ENCODE measurements at regions not wholly inside any gene's neighbourhood (a gene's known extent, or its start where the extent isn't known, plus 50 kb on each side); places are given as distances from the start of the nearest gene placed in this dataset.

DNA sequence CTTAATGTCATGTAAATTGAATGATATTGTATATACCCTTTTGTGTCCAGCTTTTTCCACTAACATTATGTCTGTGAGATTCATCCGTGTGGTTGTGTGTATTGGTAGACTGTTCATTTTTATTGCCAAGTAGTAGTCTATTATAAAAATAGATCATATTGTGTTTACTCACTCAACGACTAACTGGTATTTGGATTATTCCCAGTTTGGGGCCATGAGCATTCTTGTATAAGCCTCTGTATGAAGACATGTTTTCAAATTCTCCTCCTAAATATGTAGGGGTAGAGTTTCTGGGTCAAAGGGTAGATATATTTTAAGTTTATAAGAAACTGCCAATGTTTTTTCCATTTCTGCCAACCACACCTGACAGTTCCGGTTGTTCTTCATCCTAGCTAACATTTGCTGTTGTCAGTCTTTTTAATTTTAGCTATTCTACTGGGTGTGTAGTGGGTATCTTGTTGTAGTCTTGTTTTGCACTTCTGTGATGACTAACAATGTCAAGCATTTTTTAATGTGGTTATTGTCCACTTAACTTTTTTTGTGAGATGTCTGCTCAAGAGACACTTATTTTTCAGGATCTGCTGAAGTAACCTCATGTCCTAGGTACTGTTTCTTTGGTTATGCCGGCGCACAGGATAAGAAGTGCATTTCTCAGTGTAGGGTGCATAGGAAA lies 93.2 kb downstream of the DACT1 start:
- Histone ChIP-seq H3K27ac (replicated peaks) (peak overlapping the region; percentile 14), H3K27me3 (ENCODE audit: low read depth) (no peaks in the 10 kb centered on the region), H3K4me1 (peaks cover 12% of the 10 kb centered on the region), H3K9me3 (replicated peaks) (no peaks in the 10 kb centered on the region), H3K4me3 (no peak overlapping the region), H3K36me3 (no peaks in the 10 kb centered on the region)
- intact Hi-C loops (cut with micrococcal nuclease): no loop called here
- TF ChIP-seq, protein P1, sequence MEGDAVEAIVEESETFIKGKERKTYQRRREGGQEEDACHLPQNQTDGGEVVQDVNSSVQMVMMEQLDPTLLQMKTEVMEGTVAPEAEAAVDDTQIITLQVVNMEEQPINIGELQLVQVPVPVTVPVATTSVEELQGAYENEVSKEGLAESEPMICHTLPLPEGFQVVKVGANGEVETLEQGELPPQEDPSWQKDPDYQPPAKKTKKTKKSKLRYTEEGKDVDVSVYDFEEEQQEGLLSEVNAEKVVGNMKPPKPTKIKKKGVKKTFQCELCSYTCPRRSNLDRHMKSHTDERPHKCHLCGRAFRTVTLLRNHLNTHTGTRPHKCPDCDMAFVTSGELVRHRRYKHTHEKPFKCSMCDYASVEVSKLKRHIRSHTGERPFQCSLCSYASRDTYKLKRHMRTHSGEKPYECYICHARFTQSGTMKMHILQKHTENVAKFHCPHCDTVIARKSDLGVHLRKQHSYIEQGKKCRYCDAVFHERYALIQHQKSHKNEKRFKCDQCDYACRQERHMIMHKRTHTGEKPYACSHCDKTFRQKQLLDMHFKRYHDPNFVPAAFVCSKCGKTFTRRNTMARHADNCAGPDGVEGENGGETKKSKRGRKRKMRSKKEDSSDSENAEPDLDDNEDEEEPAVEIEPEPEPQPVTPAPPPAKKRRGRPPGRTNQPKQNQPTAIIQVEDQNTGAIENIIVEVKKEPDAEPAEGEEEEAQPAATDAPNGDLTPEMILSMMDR (IDR thresholded peaks at IDR 0.05; ENCODE audit: borderline replicate concordance): no peak
- DNase-seq: no peak

DNA sequence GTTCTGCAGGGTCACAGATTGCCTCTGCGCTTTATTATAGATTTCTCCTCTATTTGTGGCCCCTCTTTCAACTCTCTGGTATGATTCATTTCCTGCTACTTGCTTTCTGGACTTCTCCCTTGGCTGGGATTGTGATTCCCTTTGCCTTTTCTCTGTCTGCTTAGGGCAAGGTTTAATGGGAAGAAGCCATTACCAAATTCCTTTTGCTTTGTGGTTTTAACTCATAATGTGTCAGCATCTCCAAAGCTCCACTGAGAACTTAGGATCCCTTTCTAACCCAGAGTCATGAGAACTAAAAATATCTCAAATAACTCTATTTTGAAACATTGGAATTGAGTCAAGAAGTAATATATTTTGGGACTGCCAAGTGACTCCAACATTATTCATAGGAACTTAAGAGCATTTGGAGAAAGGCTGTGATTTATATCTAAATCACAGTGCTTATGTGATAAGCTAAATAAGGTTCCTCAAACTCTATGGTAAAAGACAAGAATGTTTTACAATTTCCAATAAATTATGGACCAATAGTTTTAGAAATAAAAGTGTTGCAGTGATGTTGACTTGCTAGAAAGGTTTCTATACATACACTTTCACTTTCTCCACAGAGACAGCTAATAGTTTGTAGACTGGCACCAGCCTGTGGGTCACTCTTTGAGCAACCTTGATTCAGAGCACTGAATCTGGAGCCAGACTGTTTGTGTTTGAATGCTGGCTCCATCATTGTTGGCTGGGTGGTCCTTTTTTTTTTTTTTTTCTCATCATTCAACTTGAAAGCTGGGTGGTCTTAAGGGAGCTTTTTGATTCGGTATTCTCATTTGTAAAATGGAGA lies 93.9 kb downstream of the DACT1 start:
- Histone ChIP-seq H3K27ac (replicated peaks) (peak overlapping the region; percentile 14), H3K36me3 (no peaks in the 10 kb centered on the region), H3K4me3 (no peak overlapping the region), H3K4me1 (peaks cover 12% of the 10 kb centered on the region), H3K27me3 (ENCODE audit: low read depth) (no peaks in the 10 kb centered on the region), H3K9me3 (replicated peaks) (no peaks in the 10 kb centered on the region)
- no peak for DNase-seq
- intact Hi-C loops (cut with micrococcal nuclease): no loop called here
- TF ChIP-seq, protein P1 (IDR thresholded peaks at IDR 0.05; ENCODE audit: borderline replicate concordance): no peak

GRCh38 chr14:58732387-58732786 lies 94.6 kb downstream of the DACT1 start:
- Histone ChIP-seq H3K4me3 (no peak overlapping the region), H3K27ac (replicated peaks) (no peak overlapping the region), H3K4me1 (peaks cover 12% of the 10 kb centered on the region), H3K27me3 (ENCODE audit: low read depth) (no peaks in the 10 kb centered on the region), H3K36me3 (no peaks in the 10 kb centered on the region), H3K9me3 (replicated peaks) (no peaks in the 10 kb centered on the region)
- intact Hi-C loops (cut with micrococcal nuclease): no loop called here
- TF ChIP-seq, protein P1 (IDR thresholded peaks at IDR 0.05; ENCODE audit: borderline replicate concordance): no peak
- no peak for DNase-seq

GRCh38 chr14:58733451-58734208 lies 95.9 kb downstream of the DACT1 start:
- intact Hi-C loops (cut with micrococcal nuclease): no loop called here
- Histone ChIP-seq H3K27me3 (ENCODE audit: low read depth) (no peaks in the 10 kb centered on the region), H3K4me3 (no peak overlapping the region), H3K9me3 (replicated peaks) (no peaks in the 10 kb centered on the region), H3K4me1 (peaks cover 12% of the 10 kb centered on the region), H3K36me3 (no peaks in the 10 kb centered on the region), H3K27ac (replicated peaks) (no peak overlapping the region)
- TF ChIP-seq, protein P1 (IDR thresholded peaks at IDR 0.05; ENCODE audit: borderline replicate concordance): no peak
- no peak for DNase-seq

GRCh38 chr14:58735596-58735995 lies 97.8 kb downstream of the DACT1 start:
- TF ChIP-seq, protein P1 (IDR thresholded peaks at IDR 0.05; ENCODE audit: borderline replicate concordance): no peak
- H3K36me3 ChIP-seq: no peaks in the 10 kb centered on the region
- no peak overlapping the region for H3K4me3 ChIP-seq
- H3K4me1 ChIP-seq: peaks cover 12% of the 10 kb centered on the region
- H3K27ac ChIP-seq (replicated peaks): no peak overlapping the region
- H3K9me3 ChIP-seq (replicated peaks): no peaks in the 10 kb centered on the region
- no peaks in the 10 kb centered on the region for H3K27me3 ChIP-seq (ENCODE audit: low read depth)
- no peak for DNase-seq
- intact Hi-C loops (cut with micrococcal nuclease): no loop called here

Data from left ventricle myocardium inferior (tissue), 1 donor.